Type B pancreatic cell (in vitro differentiated cells): ENCODE measurements at regions not wholly inside any gene's neighbourhood (a gene's known extent, or its start where the extent isn't known, plus 50 kb on each side); places are given as distances from the start of the nearest gene placed in this dataset.
A peak's percentile ranks its signal among the peaks of the same experiment; 100 is the strongest.

Experiments
- DNase-seq: peaks from one replicate; pipeline ENCODE4 v3.0.0; 2021; ENCODE audit warnings: mixed read lengths; ENCODE audit not compliant: unreplicated experiment; ENCODE audit errors: extremely low spot score
- H3K27ac Mint-ChIP-seq: 2 replicates; pipeline ENCODE4 v1.8.0; 2021; ENCODE audit warnings: mild to moderate bottlenecking, mixed read lengths
- H3K27me3 Mint-ChIP-seq: 2 replicates; pipeline ENCODE4 v1.8.0; 2021; ENCODE audit warnings: mixed read lengths
- H3K36me3 Mint-ChIP-seq: 2 replicates; pipeline ENCODE4 v1.8.0; 2021; ENCODE audit warnings: mixed read lengths
- H3K4me1 Mint-ChIP-seq: one replicate; pipeline ENCODE4 v1.8.0; 2021; ENCODE audit warnings: mixed read lengths; ENCODE audit not compliant: unreplicated experiment
- H3K4me3 Mint-ChIP-seq: 2 replicates; pipeline ENCODE4 v1.8.0; 2021; ENCODE audit warnings: mild to moderate bottlenecking, mixed read lengths
- H3K9me3 Mint-ChIP-seq: 2 replicates; pipeline ENCODE4 v1.8.0; 2021; ENCODE audit warnings: mixed read lengths
- TF ChIP-seq, protein P1 (sequence below): fragments of 200-600 bp; sonication (generic); conservative IDR thresholded peaks from 2 replicates; pipeline ENCODE4 v1.5.0; 2021; ENCODE audit warnings: antibody characterized with exemption, mild to moderate bottlenecking

GRCh38 chr6:56370127-56370540 is 122.8 kb upstream of the COL21A1 start:
- peak overlapping the region; percentile 35 for H3K4me3 Mint-ChIP-seq
- TF ChIP-seq, protein P1, sequence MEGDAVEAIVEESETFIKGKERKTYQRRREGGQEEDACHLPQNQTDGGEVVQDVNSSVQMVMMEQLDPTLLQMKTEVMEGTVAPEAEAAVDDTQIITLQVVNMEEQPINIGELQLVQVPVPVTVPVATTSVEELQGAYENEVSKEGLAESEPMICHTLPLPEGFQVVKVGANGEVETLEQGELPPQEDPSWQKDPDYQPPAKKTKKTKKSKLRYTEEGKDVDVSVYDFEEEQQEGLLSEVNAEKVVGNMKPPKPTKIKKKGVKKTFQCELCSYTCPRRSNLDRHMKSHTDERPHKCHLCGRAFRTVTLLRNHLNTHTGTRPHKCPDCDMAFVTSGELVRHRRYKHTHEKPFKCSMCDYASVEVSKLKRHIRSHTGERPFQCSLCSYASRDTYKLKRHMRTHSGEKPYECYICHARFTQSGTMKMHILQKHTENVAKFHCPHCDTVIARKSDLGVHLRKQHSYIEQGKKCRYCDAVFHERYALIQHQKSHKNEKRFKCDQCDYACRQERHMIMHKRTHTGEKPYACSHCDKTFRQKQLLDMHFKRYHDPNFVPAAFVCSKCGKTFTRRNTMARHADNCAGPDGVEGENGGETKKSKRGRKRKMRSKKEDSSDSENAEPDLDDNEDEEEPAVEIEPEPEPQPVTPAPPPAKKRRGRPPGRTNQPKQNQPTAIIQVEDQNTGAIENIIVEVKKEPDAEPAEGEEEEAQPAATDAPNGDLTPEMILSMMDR: peak; percentile 56
- peak overlapping the region; percentile 61 for H3K27ac Mint-ChIP-seq
- no peaks in the 10 kb centered on the region for H3K36me3 Mint-ChIP-seq
- DNase-seq: no peak
- H3K27me3 Mint-ChIP-seq: no peaks in the 10 kb centered on the region
- peaks cover 47% of the 10 kb centered on the region for H3K4me1 Mint-ChIP-seq
- no peaks in the 10 kb centered on the region for H3K9me3 Mint-ChIP-seq

DNA sequence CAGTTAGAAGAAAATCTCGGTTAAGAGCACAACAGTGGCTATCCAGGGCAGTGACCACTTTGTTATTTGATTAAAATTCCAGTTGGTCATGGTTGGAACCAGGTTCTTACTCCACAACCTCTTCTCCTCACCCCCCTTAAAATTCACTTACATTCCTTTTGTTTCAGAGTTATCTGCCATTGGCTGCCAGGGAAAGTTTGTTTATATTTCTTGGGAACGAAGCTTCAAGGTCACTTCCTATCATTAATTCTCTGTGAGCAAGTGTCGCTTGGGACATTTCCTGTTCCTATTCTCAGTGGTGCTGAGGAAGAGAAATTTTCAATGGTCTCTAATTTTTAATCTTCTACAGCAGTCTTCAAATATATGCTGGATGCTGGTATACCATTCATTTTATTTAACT is 121.1 kb upstream of the COL21A1 start:
- Mint-ChIP-seq H3K4me1 (peaks cover 58% of the 10 kb centered on the region), H3K36me3 (no peaks in the 10 kb centered on the region), H3K9me3 (no peaks in the 10 kb centered on the region), H3K4me3 (no peak overlapping the region), H3K27me3 (no peaks in the 10 kb centered on the region), H3K27ac (no peak overlapping the region)
- no peak for DNase-seq
- TF ChIP-seq, protein P1: no peak

- Mint-ChIP-seq H3K36me3 (no peaks in the 10 kb centered on the region), H3K9me3 (no peaks in the 10 kb centered on the region), H3K27ac (peak overlapping the region; percentile 72), H3K4me1 (peaks cover 56% of the 10 kb centered on the region), H3K27me3 (no peaks in the 10 kb centered on the region), H3K4me3 (peak overlapping the region; percentile 37)
- TF ChIP-seq, protein P1: no peak
- no peak for DNase-seq
Measured at GRCh38 chr6:56366141-56366852, 118.9 kb upstream of the COL21A1 start.

GRCh38 chr6:56364827-56365339 is 117.5 kb upstream of the COL21A1 start:
- TF ChIP-seq, protein P1: no peak
- H3K4me1 Mint-ChIP-seq: peaks cover 42% of the 10 kb centered on the region
- DNase-seq: no peak
- H3K36me3 Mint-ChIP-seq: no peaks in the 10 kb centered on the region
- no peaks in the 10 kb centered on the region for H3K27me3 Mint-ChIP-seq
- H3K9me3 Mint-ChIP-seq: no peaks in the 10 kb centered on the region
- H3K4me3 Mint-ChIP-seq: peak overlapping the region; percentile 29
- H3K27ac Mint-ChIP-seq: peak overlapping the region; percentile 10

- TF ChIP-seq, protein P1: no peak
- DNase-seq: no peak
- Mint-ChIP-seq H3K4me1 (peaks cover 42% of the 10 kb centered on the region), H3K27ac (no peak overlapping the region), H3K4me3 (no peak overlapping the region), H3K9me3 (no peaks in the 10 kb centered on the region), H3K27me3 (no peaks in the 10 kb centered on the region), H3K36me3 (no peaks in the 10 kb centered on the region)
Measured at GRCh38 chr6:56364431-56364826, 117.0 kb upstream of the COL21A1 start.
